HFFc6 (cell line): ENCODE measurements at regions not wholly inside any gene's neighbourhood (a gene's known extent, or its start where the extent isn't known, plus 50 kb on each side); places are given as distances from the start of the nearest gene placed in this dataset.
"Not testable (repeated sequence)": the region's sequence is repeated elsewhere in the genome, so short reads cannot be mapped to it uniquely, and the experiment has no call there.

Source experiments
- DNase-seq: peaks from one replicate; pipeline ENCODE4 v3.0.0-alpha.2; 2018
- H3K27ac Mint-ChIP-seq: 2 replicates; pipeline ENCODE4 v1.8.0; 2020; ENCODE audit warnings: mild to moderate bottlenecking, mixed read lengths
- H3K27me3 Mint-ChIP-seq: 2 replicates; pipeline ENCODE4 v1.8.0; 2021; ENCODE audit warnings: mild to moderate bottlenecking, moderate library complexity, mixed read lengths; ENCODE audit not compliant: insufficient read depth
- H3K36me3 Mint-ChIP-seq: 2 replicates; pipeline ENCODE4 v1.8.0; 2021; ENCODE audit warnings: low read depth, mixed read lengths
- H3K4me1 Mint-ChIP-seq: 2 replicates; pipeline ENCODE4 v1.8.0; 2020; ENCODE audit warnings: low read depth, mixed read lengths
- H3K4me3 Mint-ChIP-seq: 2 replicates; pipeline ENCODE4 v1.8.0; 2020; ENCODE audit warnings: mild to moderate bottlenecking, moderate library complexity, mixed read lengths
- H3K9me3 Mint-ChIP-seq: 2 replicates; pipeline ENCODE4 v1.8.0; 2020; ENCODE audit warnings: mild to moderate bottlenecking, mixed read lengths
- CTCF ChIP-seq: fragments of 200-600 bp; sonication (generic); IDR thresholded peaks from 2 replicates; pipeline ENCODE4 v1.5.0; 2021; ENCODE audit warnings: antibody characterized with exemption, mild to moderate bottlenecking

GRCh38 chr6:90458353-90459224, 128.3 kb downstream of the MAP3K7 start:
- peaks cover 3% of the 10 kb centered on the region; the same call in 1 of the 2 replicates for H3K27me3 Mint-ChIP-seq
- H3K27ac Mint-ChIP-seq = no peak overlapping the region
- no peak for TF ChIP-seq CTCF
- H3K4me1 Mint-ChIP-seq = no peaks in the 10 kb centered on the region; the same call in 1 of the 2 replicates
- no peaks in the 10 kb centered on the region for H3K9me3 Mint-ChIP-seq
- H3K4me3 Mint-ChIP-seq = peak overlapping the region; percentile 35; the same call in 1 of the 2 replicates
- DNase-seq = no peak
- H3K36me3 Mint-ChIP-seq = no peaks in the 10 kb centered on the region

DNA sequence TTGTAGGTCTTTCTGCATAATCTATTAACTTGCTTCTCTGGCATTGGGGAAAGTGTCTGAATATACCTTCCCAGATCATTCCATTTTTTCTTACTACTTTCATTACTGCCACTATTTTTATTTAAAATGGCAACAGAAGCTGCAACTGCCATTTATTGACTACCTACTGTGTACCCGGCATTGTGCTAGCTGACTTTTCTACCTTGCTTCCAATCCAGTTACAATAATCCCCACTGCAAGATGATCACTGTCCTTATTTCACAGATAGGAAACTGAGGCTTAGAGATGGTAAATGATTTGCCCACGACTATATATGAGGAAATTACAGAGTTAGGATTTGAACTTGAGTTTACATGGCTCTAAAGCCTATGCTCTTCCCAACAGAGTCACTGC, 129.0 kb downstream of the MAP3K7 start:
- no peaks in the 10 kb centered on the region; the same call in 1 of the 2 replicates for H3K4me1 Mint-ChIP-seq
- no peaks in the 10 kb centered on the region for H3K36me3 Mint-ChIP-seq
- no peaks in the 10 kb centered on the region for H3K9me3 Mint-ChIP-seq
- DNase-seq = no peak
- H3K27ac Mint-ChIP-seq = no peak overlapping the region
- TF ChIP-seq CTCF = no peak
- peaks cover 3% of the 10 kb centered on the region; the same call in 1 of the 2 replicates for H3K27me3 Mint-ChIP-seq
- no peak overlapping the region for H3K4me3 Mint-ChIP-seq

- H3K9me3 Mint-ChIP-seq, H3K4me1 Mint-ChIP-seq, DNase-seq, H3K27ac Mint-ChIP-seq, H3K27me3 Mint-ChIP-seq, H3K4me3 Mint-ChIP-seq, H3K36me3 Mint-ChIP-seq: not testable (repeated sequence)
Measured at GRCh38 chr6:90456997-90457866, 129.6 kb downstream of the MAP3K7 start.

DNA sequence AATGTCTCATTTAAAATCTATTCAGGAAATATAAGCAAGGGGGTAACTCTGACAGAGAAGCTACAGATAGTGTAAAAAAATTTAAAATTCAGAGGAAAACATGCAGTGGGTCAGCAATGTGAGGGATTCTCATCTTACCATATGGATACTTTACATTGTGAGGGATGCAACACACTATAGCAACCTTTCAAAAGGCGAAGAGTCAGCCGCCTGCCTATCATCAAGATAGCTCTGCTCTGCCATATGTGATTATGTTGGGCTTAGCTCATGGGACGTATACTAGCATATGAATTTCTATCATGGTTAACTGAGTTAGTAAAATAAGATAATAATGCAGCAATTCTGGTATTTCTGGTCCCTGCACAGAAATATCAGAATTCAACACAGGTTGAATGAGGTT, 130.9 kb downstream of the MAP3K7 start:
- no peaks in the 10 kb centered on the region for H3K36me3 Mint-ChIP-seq
- H3K27me3 Mint-ChIP-seq = no peaks in the 10 kb centered on the region
- no peak for DNase-seq
- H3K27ac Mint-ChIP-seq = no peak overlapping the region
- no peak for TF ChIP-seq CTCF
- H3K4me1 Mint-ChIP-seq = no peaks in the 10 kb centered on the region; the same call in 1 of the 2 replicates
- H3K9me3 Mint-ChIP-seq = no peaks in the 10 kb centered on the region
- H3K4me3 Mint-ChIP-seq = no peak overlapping the region

- no peaks in the 10 kb centered on the region for H3K27me3 Mint-ChIP-seq
- TF ChIP-seq CTCF = no peak
- no peaks in the 10 kb centered on the region for H3K9me3 Mint-ChIP-seq
- H3K4me3 Mint-ChIP-seq = no peak overlapping the region
- no peaks in the 10 kb centered on the region for H3K36me3 Mint-ChIP-seq
- no peak overlapping the region for H3K27ac Mint-ChIP-seq
- no peak for DNase-seq
- no peaks in the 10 kb centered on the region; the same call in 1 of the 2 replicates for H3K4me1 Mint-ChIP-seq
Measured at GRCh38 chr6:90454836-90455427, 131.9 kb downstream of the MAP3K7 start.
